GM18867 (cell line): ENCODE measurements at regions not wholly inside any gene's neighbourhood (a gene's known extent, or its start where the extent isn't known, plus 50 kb on each side); places are given as distances from the start of the nearest gene placed in this dataset.
A peak's percentile ranks its signal among the peaks of the same experiment; 100 is the strongest.

Source experiments
- ATAC-seq: cut with Tn5 transposase; IDR thresholded peaks from one replicate; pipeline ENCODE4 v1.9.1; 2021; ENCODE audit warnings: mild to moderate bottlenecking, moderate library complexity; ENCODE audit not compliant: unreplicated experiment

GRCh38 chr6:169843110-169843509 lies 91.7 kb downstream of the ERMARD start:
- ATAC-seq: no peak

GRCh38 chr6:169841907-169842606 lies 90.6 kb downstream of the ERMARD start:
- no peak for ATAC-seq

GRCh38 chr6:169841251-169841650 lies 89.8 kb downstream of the ERMARD start:
- ATAC-seq: no peak

GRCh38 chr6:169839898-169840631 lies 88.6 kb downstream of the ERMARD start:
- no peak for ATAC-seq

GRCh38 chr6:169839493-169839892 lies 88.1 kb downstream of the ERMARD start:
- ATAC-seq: no peak

GRCh38 chr6:169839029-169839481 lies 87.6 kb downstream of the ERMARD start:
- ATAC-seq: no peak

- no peak for ATAC-seq
Measured at GRCh38 chr6:169838346-169839028, 87.1 kb downstream of the ERMARD start.

- ATAC-seq: no peak
Measured at GRCh38 chr6:169837529-169838250, 86.3 kb downstream of the ERMARD start.

- no peak for ATAC-seq
Measured at GRCh38 chr6:169833258-169833794, 81.9 kb downstream of the ERMARD start.

- no peak for ATAC-seq
Measured at GRCh38 chr6:169832247-169832948, 81.0 kb downstream of the ERMARD start.

- ATAC-seq: peak; percentile 68
Measured at GRCh38 chr6:169831450-169832246, 80.2 kb downstream of the ERMARD start.
